NT2/D1 (cell line): ENCODE measurements at regions not wholly inside any gene's neighbourhood (a gene's known extent, or its start where the extent isn't known, plus 50 kb on each side); places are given as distances from the start of the nearest gene placed in this dataset.

Source experiments
- DNase-seq: peaks from one replicate; pipeline ENCODE4 v3.0.0-alpha.2; 2011; ENCODE audit warnings: low read depth, low spot score
- H3K27me3 ChIP-seq: 2 replicates; pipeline ENCODE4 v1.6.0; 2011; ENCODE audit warnings: mild to moderate bottlenecking; ENCODE audit not compliant: insufficient read length, insufficient read depth
- H3K36me3 ChIP-seq: 2 replicates; pipeline ENCODE4 v1.6.1; 2011; ENCODE audit warnings: mild to moderate bottlenecking, low read length, mixed read lengths; ENCODE audit not compliant: insufficient read depth, insufficient read length
- H3K4me1 ChIP-seq: 2 replicates; pipeline ENCODE4 v1.5.1; 2011; ENCODE audit not compliant: insufficient read depth, insufficient read length
- H3K4me3 ChIP-seq: 2 replicates; pipeline ENCODE4 v1.5.1; 2011; ENCODE audit warnings: low read depth; ENCODE audit not compliant: insufficient read length
- H3K9ac ChIP-seq: 2 replicates; pipeline ENCODE4 v1.6.0; 2011; ENCODE audit warnings: low read depth; ENCODE audit not compliant: insufficient read length
- H3K9me3 ChIP-seq: 2 replicates; pipeline ENCODE4 v1.5.1; 2011; ENCODE audit warnings: mild to moderate bottlenecking, low read length; ENCODE audit not compliant: insufficient read depth
- SUZ12 ChIP-seq: IDR thresholded peaks from 2 replicates; pipeline ENCODE4 v1.6.1; 2011; ENCODE audit not compliant: insufficient read length, insufficient read depth; ENCODE audit errors: extremely low read depth
- YY1 ChIP-seq: IDR thresholded peaks from 2 replicates; pipeline ENCODE4 v1.6.1; 2011; ENCODE audit not compliant: insufficient read length, insufficient read depth
- ZNF274 ChIP-seq: IDR thresholded peaks from 2 replicates; pipeline ENCODE4 v1.6.1; 2011; ENCODE audit warnings: mild to moderate bottlenecking, low read depth, low read length

- no peaks in the 10 kb centered on the region for H3K36me3 ChIP-seq
- H3K4me1 ChIP-seq = no peaks in the 10 kb centered on the region
- no peaks in the 10 kb centered on the region for H3K27me3 ChIP-seq
- no peak for TF ChIP-seq ZNF274
- no peak for TF ChIP-seq SUZ12
- no peak for TF ChIP-seq YY1
- DNase-seq = no peak
- no peak overlapping the region for H3K4me3 ChIP-seq
- no peak overlapping the region for H3K9ac ChIP-seq
- no peaks in the 10 kb centered on the region for H3K9me3 ChIP-seq
Observed at GRCh38 chrX:149302705-149303104, 202.4 kb downstream of the IDS start.

GRCh38 chrX:149298111-149298510 lies 207.0 kb downstream of the IDS start:
- no peaks in the 10 kb centered on the region for H3K9me3 ChIP-seq
- TF ChIP-seq SUZ12 (no peak), YY1 (no peak), ZNF274 (no peak)
- no peaks in the 10 kb centered on the region for H3K4me1 ChIP-seq
- H3K36me3 ChIP-seq = no peaks in the 10 kb centered on the region
- no peak for DNase-seq
- no peaks in the 10 kb centered on the region for H3K27me3 ChIP-seq
- H3K9ac ChIP-seq = no peak overlapping the region
- no peak overlapping the region for H3K4me3 ChIP-seq

- no peak for DNase-seq
- Histone ChIP-seq H3K4me1 (no peaks in the 10 kb centered on the region), H3K9ac (no peak overlapping the region), H3K36me3 (no peaks in the 10 kb centered on the region), H3K27me3 (no peaks in the 10 kb centered on the region), H3K9me3 (no peaks in the 10 kb centered on the region), H3K4me3 (no peak overlapping the region)
- TF ChIP-seq YY1 (no peak), ZNF274 (no peak), SUZ12 (no peak)
Observed at GRCh38 chrX:149296092-149296491, 209.0 kb downstream of the IDS start.

GRCh38 chrX:149286940-149287349 lies 218.2 kb downstream of the IDS start:
- Histone ChIP-seq H3K36me3 (no peaks in the 10 kb centered on the region), H3K27me3 (no peaks in the 10 kb centered on the region), H3K4me1 (no peaks in the 10 kb centered on the region), H3K4me3 (no peak overlapping the region), H3K9me3 (no peaks in the 10 kb centered on the region), H3K9ac (no peak overlapping the region)
- peak; percentile 22 for DNase-seq
- TF ChIP-seq SUZ12 (no peak), ZNF274 (no peak)

- Histone ChIP-seq H3K4me1 (no peaks in the 10 kb centered on the region), H3K9me3 (no peaks in the 10 kb centered on the region), H3K27me3 (no peaks in the 10 kb centered on the region), H3K36me3 (no peaks in the 10 kb centered on the region), H3K9ac (no peak overlapping the region), H3K4me3 (no peak overlapping the region)
- TF ChIP-seq YY1 (no peak), ZNF274 (no peak), SUZ12 (no peak)
- DNase-seq = no peak
Observed at GRCh38 chrX:149284616-149285015, 220.5 kb downstream of the IDS start.

- no peak overlapping the region for H3K9ac ChIP-seq
- H3K9me3 ChIP-seq = no peaks in the 10 kb centered on the region
- no peak overlapping the region for H3K4me3 ChIP-seq
- no peak for DNase-seq
- no peaks in the 10 kb centered on the region for H3K27me3 ChIP-seq
- H3K4me1 ChIP-seq = no peaks in the 10 kb centered on the region
- H3K36me3 ChIP-seq = no peaks in the 10 kb centered on the region
- TF ChIP-seq ZNF274 = no peak
- TF ChIP-seq YY1 = no peak
- TF ChIP-seq SUZ12 = no peak
Observed at GRCh38 chrX:149283853-149284252, 221.3 kb downstream of the IDS start.

GRCh38 chrX:149282909-149283308 lies 222.2 kb downstream of the IDS start:
- no peaks in the 10 kb centered on the region for H3K36me3 ChIP-seq
- no peaks in the 10 kb centered on the region for H3K9me3 ChIP-seq
- no peak for DNase-seq
- H3K9ac ChIP-seq = no peak overlapping the region
- no peaks in the 10 kb centered on the region for H3K4me1 ChIP-seq
- TF ChIP-seq ZNF274 = no peak
- no peak for TF ChIP-seq SUZ12
- TF ChIP-seq YY1 = no peak
- no peaks in the 10 kb centered on the region for H3K27me3 ChIP-seq
- H3K4me3 ChIP-seq = no peak overlapping the region

- H3K36me3 ChIP-seq = no peaks in the 10 kb centered on the region
- no peaks in the 10 kb centered on the region for H3K27me3 ChIP-seq
- DNase-seq = no peak
- H3K4me1 ChIP-seq = no peaks in the 10 kb centered on the region
- TF ChIP-seq YY1 = no peak
- TF ChIP-seq SUZ12 = no peak
- no peak for TF ChIP-seq ZNF274
- no peaks in the 10 kb centered on the region for H3K9me3 ChIP-seq
- no peak overlapping the region for H3K9ac ChIP-seq
- no peak overlapping the region for H3K4me3 ChIP-seq
Observed at GRCh38 chrX:149280011-149280410, 225.1 kb downstream of the IDS start.
